ENCODE measurements at regions not wholly inside any gene's neighbourhood (a gene's known extent, or its start where the extent isn't known, plus 50 kb on each side); places are given as distances from the start of the nearest gene placed in this dataset.

DNA sequence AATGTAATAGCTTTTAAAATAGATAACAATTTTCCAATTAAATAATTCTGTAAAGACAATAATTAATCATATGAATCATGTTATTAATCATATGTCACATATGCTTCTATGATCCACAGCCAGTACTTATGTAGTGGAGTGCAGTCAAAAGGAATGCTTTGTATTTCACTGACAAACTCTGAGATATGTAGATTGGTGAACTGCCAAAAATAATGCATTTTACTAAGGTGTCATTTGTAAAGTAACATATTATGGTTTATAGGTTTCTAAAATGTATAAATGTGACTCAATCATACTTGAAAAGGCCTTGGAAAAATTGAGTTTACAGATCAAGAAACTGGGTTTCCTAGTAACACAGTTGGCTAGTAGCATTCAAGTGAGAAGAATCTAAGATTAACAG lies 93.8 kb upstream of the KCNH7 start:
- no peak overlapping the region for H3K4me2 ChIP-seq (ENCODE audit: low read length)
- H3K27me3 ChIP-seq (ENCODE audit: low read length), result no peaks in the 10 kb centered on the region
- no peak overlapping the region for H3K4me3 ChIP-seq (ENCODE audit: low read length)
- no peaks in the 10 kb centered on the region for H3K9me2 ChIP-seq (replicated peaks; ENCODE audit: low read length)
- ChIA-PET CTCF (no interaction called here), POLR2A (ENCODE audit: unreplicated experiment) (no interaction called here)
- intact Hi-C loops (cut with micrococcal nuclease), result no loop called here
- no peak for TF ChIP-seq EZH2phosphoT487 (IDR thresholded peaks at IDR 0.05; ENCODE audit: borderline replicate concordance, low read length)
- TF ChIP-seq, protein P1, sequence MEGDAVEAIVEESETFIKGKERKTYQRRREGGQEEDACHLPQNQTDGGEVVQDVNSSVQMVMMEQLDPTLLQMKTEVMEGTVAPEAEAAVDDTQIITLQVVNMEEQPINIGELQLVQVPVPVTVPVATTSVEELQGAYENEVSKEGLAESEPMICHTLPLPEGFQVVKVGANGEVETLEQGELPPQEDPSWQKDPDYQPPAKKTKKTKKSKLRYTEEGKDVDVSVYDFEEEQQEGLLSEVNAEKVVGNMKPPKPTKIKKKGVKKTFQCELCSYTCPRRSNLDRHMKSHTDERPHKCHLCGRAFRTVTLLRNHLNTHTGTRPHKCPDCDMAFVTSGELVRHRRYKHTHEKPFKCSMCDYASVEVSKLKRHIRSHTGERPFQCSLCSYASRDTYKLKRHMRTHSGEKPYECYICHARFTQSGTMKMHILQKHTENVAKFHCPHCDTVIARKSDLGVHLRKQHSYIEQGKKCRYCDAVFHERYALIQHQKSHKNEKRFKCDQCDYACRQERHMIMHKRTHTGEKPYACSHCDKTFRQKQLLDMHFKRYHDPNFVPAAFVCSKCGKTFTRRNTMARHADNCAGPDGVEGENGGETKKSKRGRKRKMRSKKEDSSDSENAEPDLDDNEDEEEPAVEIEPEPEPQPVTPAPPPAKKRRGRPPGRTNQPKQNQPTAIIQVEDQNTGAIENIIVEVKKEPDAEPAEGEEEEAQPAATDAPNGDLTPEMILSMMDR (conservative IDR thresholded peaks at IDR 0.05; ENCODE audit: low read depth, low read length), result no peak
- no peaks in the 10 kb centered on the region for H3K36me3 ChIP-seq (ENCODE audit: low read depth, low read length)
- no peaks in the 10 kb centered on the region for H3K4me1 ChIP-seq (ENCODE audit: insufficient read depth, low read length)
- H3K27ac ChIP-seq (ENCODE audit: low read length), result no peak overlapping the region
- H3K9me3 ChIP-seq (ENCODE audit: low read length), result no peaks in the 10 kb centered on the region; the same call in 1 of the 2 replicates
- no peak overlapping the region for H3K9ac ChIP-seq (ENCODE audit: low read length)
- no peak overlapping the region for H2AFZ ChIP-seq (ENCODE audit: low read length)
- no TSS peak for BruUV-seq (replicated peaks)
- H3F3A ChIP-seq (ENCODE audit: low read length, unreplicated experiment), result no peaks in the 10 kb centered on the region
- no peaks in the 10 kb centered on the region for H3K79me2 ChIP-seq (ENCODE audit: low read length)
- ATAC-seq, result no peak
- DNase-seq, result no peak
- no peaks in the 10 kb centered on the region for H4K20me1 ChIP-seq (ENCODE audit: low read length)

DNA sequence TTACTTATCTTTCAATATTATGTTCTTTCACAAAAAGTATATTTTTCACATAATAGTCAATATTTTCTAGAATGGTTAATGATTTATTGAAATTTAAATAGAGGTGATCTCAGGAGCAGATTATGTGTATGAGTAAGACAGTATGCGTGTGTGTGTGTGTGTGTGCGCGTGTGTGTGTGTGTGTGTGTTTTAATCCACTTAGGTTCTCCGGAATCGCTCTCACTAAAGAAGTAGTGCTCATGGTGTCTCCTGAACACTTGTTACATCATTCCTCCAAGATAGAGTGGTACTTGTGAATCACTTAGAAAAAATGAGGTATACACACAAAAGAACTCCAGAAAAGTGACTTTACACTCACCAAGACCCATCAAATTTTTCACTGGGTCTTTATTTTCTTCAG lies 91.0 kb upstream of the KCNH7 start:
- H3K4me1 ChIP-seq (ENCODE audit: insufficient read depth, low read length), result peaks cover 17% of the 10 kb centered on the region
- ChIA-PET CTCF (no interaction called here), POLR2A (ENCODE audit: unreplicated experiment) (no interaction called here)
- H3F3A ChIP-seq (ENCODE audit: low read length, unreplicated experiment), result no peaks in the 10 kb centered on the region
- H3K79me2 ChIP-seq (ENCODE audit: low read length), result no peaks in the 10 kb centered on the region
- no peaks in the 10 kb centered on the region for H3K27me3 ChIP-seq (ENCODE audit: low read length)
- no peak overlapping the region for H3K9ac ChIP-seq (ENCODE audit: low read length)
- no peaks in the 10 kb centered on the region; the same call in 1 of the 2 replicates for H3K9me3 ChIP-seq (ENCODE audit: low read length)
- TF ChIP-seq EZH2phosphoT487 (IDR thresholded peaks at IDR 0.05; ENCODE audit: borderline replicate concordance, low read length), result no peak
- TF ChIP-seq, protein P1 (conservative IDR thresholded peaks at IDR 0.05; ENCODE audit: low read depth, low read length), result no peak
- TF ChIP-seq EZH2 (IDR thresholded peaks at IDR 0.05; ENCODE audit: low read length, unreplicated experiment), result no peak
- DNase-seq (no peak), ATAC-seq (no peak)
- H3K36me3 ChIP-seq (ENCODE audit: low read depth, low read length), result no peaks in the 10 kb centered on the region
- no peak overlapping the region for H3K4me3 ChIP-seq (ENCODE audit: low read length)
- no peak overlapping the region for H3K27ac ChIP-seq (ENCODE audit: low read length)
- H3K9me2 ChIP-seq (replicated peaks; ENCODE audit: low read length), result no peaks in the 10 kb centered on the region
- H4K20me1 ChIP-seq (ENCODE audit: low read length), result no peaks in the 10 kb centered on the region
- no peak overlapping the region for H3K4me2 ChIP-seq (ENCODE audit: low read length)
- intact Hi-C loops (cut with micrococcal nuclease), result no loop called here
- no TSS peak for BruUV-seq (replicated peaks)
- H2AFZ ChIP-seq (ENCODE audit: low read length), result no peak overlapping the region

DNA sequence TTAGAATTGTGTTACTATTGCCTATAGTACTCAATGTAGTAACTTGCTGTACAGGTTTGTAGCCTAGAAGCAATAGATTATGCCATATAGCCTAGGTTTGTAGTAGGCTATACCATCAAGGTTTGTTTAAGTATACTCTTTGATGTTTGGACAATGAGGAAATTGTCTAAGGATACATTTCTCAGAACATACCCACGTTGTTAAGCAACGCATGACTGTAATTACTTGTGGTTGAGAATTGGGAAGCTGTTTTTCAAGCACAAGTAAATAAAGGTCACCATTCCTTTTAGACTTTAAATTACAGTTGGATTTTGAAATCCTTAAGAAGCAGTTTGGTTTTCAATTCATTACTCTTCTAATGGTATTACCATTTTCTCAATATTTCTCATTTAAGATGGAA lies 89.8 kb upstream of the KCNH7 start:
- H3K9me2 ChIP-seq (replicated peaks; ENCODE audit: low read length), result no peaks in the 10 kb centered on the region
- H3K79me2 ChIP-seq (ENCODE audit: low read length), result no peaks in the 10 kb centered on the region
- peaks cover 17% of the 10 kb centered on the region for H3K4me1 ChIP-seq (ENCODE audit: insufficient read depth, low read length)
- no peak overlapping the region for H2AFZ ChIP-seq (ENCODE audit: low read length)
- no peak overlapping the region for H3K4me2 ChIP-seq (ENCODE audit: low read length)
- no peak overlapping the region for H3K9ac ChIP-seq (ENCODE audit: low read length)
- no peaks in the 10 kb centered on the region for H3K36me3 ChIP-seq (ENCODE audit: low read depth, low read length)
- no peak for TF ChIP-seq EZH2phosphoT487 (IDR thresholded peaks at IDR 0.05; ENCODE audit: borderline replicate concordance, low read length)
- TF ChIP-seq, protein P1 (conservative IDR thresholded peaks at IDR 0.05; ENCODE audit: low read depth, low read length), result no peak
- no peak for TF ChIP-seq EZH2 (IDR thresholded peaks at IDR 0.05; ENCODE audit: low read length, unreplicated experiment)
- POLR2A ChIA-PET (ENCODE audit: unreplicated experiment), result no interaction called here
- H3K4me3 ChIP-seq (ENCODE audit: low read length), result no peak overlapping the region
- no TSS peak for BruUV-seq (replicated peaks)
- no peaks in the 10 kb centered on the region for H3F3A ChIP-seq (ENCODE audit: low read length, unreplicated experiment)
- H3K27ac ChIP-seq (ENCODE audit: low read length), result no peak overlapping the region
- ATAC-seq (no peak), DNase-seq (peak; percentile 15)
- no peaks in the 10 kb centered on the region for H3K27me3 ChIP-seq (ENCODE audit: low read length)
- intact Hi-C loops (cut with micrococcal nuclease), result no loop called here
- no peaks in the 10 kb centered on the region for H3K9me3 ChIP-seq (ENCODE audit: low read length)
- CTCF ChIA-PET, result no interaction called here
- H4K20me1 ChIP-seq (ENCODE audit: low read length), result no peaks in the 10 kb centered on the region

All from PC-3 (cell line).